HG02610 (cell line): ENCODE measurements at regions not wholly inside any gene's neighbourhood (a gene's known extent, or its start where the extent isn't known, plus 50 kb on each side); places are given as distances from the start of the nearest gene placed in this dataset.
"Not testable (repeated sequence)": the region's sequence is repeated elsewhere in the genome, so short reads cannot be mapped to it uniquely, and the experiment has no call there.

ENCODE experiments used
- ATAC-seq: cut with Tn5 transposase; IDR thresholded peaks from one replicate; pipeline ENCODE4 v1.9.1; 2021; ENCODE audit warnings: mild to moderate bottlenecking, moderate library complexity; ENCODE audit not compliant: unreplicated experiment

DNA sequence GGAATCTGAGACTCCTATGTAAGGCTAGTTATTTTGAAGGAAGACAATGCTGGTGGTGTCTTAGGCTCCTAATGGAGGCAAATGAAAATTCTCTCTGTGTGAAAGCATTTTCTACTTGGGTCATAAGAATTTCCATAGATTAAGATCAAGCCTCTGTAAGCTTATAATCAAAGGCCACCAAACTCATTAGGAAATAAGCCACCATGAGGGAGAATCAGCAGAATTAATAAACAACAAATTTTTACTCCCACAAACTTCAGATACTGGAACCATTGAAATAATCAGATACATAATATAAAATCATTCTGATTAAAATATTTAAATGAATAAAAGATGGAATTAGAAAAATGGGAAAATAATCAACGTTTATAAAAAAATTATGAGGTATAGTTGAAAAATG, 178.7 kb downstream of the NPIPA8 start:
- not testable (repeated sequence) for ATAC-seq

DNA sequence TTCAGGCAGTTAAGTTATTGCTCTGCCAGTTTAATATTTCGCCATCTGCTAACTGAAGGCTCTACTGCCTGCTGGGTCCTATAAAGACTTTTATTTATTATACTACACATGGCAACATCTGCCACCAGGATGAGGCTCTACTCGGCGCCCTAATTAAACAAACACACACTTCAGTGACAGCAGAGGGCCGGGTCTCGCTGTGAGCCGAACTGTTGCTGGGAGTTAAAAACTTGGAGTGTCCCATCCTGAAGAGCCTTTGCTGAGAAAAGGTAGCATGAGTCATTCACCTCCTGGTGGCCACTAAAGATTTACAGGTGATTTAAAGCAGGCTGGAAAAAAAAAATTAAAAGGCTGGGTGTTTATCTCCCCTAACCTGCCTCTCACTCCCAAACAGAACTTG, 183.7 kb downstream of the NPIPA8 start:
- not testable (repeated sequence) for ATAC-seq

DNA sequence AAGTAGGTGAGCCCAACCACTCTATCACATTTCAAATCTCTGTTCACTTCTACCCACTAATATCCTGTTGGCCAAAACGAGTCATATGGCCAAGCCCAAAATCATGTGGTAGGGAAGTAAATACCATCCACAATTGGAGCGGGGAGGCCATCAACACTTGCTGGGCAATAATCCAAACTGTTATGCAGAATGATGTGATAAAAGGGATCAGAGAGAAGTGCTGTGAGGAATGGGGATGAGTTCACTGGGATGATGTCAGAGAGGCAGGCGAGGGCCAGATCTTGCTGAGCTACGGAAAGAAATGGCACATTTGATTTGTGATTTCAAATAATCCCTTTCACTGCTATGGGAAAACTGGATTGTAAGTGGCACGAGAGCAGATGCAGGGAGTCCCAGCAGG, 188.4 kb downstream of the NPIPA8 start:
- not testable (repeated sequence) for ATAC-seq

DNA sequence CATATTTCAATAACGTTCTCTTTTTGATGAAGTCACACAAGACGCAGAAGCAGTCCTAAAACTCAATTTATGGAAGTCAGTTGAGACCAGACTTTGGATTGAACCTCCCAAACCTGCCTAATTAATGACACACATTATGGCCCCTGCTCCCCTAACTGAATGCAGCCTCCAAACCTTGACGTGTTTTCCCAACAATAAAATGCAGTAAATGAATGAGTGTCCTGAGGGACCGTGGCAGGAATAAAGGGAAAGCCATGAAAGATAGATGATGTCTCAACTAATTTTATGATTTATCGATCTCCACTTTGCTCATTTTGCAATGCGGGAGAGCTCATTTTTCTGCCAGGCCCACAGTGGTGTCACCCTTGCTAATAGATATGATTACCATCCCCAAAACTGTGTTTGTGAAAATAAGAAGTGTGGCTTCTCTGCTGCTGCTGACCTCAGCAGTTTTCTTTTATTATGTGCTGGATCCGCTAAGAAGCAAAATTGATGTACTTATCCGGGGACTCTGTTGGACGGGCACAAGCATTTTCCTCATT, 189.9 kb downstream of the NPIPA8 start:
- ATAC-seq, result not testable (repeated sequence)

DNA sequence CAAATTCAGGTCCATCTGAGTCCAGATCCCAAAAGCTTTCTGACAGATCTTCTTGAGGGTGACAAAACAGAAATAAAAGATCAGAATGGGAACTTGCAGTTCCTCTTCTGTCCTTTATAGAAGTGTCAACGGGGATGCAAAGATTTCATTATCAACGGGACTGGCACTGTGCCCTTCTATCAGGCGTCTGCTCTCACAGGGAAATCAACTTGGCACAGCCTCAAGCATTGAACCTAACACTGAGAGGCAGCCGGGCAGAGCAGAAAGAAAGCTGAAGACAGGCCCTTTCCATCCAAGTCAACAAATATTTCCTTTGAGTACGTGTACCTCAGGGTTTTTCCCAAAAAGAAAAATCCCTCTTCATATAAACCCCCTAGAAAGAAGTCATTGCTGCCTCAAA, 194.5 kb downstream of the NPIPA8 start:
- ATAC-seq, result not testable (repeated sequence)

DNA sequence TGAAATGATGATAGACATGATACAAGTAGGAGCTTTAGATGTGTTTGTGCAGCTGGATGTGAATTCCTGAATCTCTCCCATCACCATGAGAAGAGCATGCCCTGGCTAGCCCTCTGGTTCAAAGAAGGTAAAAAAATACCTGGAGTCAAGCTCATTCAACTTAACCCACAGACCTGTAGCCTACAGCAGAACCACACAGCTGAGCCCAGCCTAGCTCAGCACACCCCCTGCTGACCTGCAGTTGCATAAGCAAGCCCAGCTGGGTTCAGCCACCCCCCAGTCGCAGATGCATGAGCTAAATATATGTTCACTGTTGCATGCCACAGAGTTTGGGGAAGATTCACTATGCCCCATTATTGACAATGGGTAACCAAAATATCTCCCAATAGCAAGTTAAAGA, 200.2 kb downstream of the NPIPA8 start:
- ATAC-seq, result not testable (repeated sequence)

DNA sequence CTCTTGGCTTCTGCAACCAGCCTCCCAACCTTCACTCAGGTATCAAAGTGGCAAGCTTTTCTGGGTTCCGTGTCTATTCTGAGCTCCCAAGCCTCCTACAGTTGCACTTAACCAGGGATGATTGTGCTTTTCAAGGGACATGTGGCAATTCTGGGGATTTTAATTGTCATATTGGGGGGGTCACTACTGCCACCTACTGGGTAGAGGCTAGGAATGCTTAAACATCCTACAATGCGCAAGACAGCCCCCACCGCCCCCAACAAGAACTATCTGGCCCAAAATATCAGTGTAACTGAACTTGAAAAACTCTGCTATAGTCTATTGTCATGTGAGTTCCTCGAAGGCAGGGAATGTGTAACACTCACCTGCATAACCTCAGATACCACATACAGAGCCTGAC, 201.5 kb downstream of the NPIPA8 start:
- ATAC-seq, result not testable (repeated sequence)

DNA sequence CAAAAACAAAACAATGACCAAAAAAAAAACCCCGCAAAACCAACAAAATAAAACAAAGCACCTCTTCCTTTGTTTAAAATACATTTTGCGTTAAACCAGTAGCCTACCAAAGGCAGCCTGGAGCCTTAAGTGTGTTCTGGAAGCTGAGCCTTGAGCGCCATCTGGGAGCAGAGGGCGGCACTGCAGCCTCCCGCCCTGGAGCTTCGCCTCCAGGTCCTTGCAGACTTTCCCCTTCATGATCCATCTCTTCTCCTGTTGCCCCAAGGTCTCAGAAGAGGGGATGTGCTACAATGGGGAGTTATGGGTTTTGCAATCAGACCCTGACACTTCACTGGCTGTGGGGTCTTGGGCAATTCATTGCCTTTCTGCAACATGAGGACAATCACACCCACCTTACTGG, 204.9 kb downstream of the NPIPA8 start:
- not testable (repeated sequence) for ATAC-seq

DNA sequence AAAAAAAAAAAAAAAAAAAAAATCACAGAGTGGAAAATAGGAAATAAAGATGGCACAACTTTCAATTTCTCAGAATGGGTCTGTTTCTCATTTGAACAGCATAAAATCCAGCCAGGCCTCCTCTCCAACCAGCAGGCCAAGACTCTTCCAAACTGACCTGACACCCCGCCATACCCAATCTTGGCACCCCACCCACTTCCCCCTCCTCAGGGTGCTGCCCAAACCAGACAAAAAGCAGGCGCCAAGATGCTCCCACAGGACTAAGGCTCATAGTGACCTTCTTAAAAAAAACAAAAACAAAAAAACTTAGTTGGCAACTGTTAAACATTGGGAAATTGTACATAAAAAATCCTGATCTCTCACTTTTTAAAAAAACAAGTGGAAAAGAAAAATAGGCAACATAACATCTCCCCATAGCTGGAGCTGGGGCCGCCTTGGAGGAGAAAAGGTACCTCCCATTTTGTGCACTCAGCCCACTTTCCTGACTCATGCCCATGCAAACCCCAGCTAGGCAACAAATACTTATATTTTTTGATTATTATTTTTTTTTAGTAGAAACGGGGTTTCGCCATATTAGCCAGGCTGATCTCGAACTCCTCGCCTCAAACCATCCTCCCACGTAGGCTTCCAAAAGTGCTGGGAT, 205.9 kb downstream of the NPIPA8 start:
- ATAC-seq, result not testable (repeated sequence)

DNA sequence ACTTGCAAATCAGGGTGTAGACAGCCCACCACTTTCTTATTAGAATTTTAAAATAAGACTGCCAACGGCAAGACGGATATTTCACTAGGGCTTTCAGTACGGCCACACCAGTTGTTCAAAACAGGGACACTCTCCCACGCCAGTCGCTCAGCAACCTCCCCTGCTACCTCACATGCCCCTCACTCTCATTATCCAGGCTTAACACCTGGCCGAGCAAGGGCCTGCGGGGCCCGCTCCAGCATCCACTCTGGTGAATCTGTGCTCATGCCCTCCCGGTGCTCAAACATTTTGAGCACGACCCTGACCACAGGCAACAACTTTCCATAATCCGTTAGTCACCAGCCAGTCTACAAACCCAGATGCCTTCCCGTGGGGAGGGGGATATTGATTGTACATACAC, 209.5 kb downstream of the NPIPA8 start:
- not testable (repeated sequence) for ATAC-seq

DNA sequence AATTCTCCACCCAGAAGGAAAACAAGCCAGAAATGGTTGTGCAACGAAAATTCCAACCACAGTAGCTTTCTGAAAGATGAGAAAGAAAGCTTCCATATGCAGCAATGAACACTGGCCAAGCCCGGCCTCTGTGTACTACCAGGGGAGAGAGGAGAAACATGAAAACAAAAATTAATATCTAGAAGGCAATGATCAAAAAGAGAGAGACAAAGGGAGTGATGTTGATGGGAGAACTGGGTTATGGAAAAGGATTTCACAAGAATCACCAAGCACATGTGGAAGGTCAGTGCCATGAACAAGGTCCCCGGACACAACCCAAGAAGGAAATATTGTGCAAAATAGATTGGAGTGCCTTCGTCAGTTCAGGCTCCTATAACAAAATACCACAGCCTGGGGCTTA, 217.4 kb downstream of the NPIPA8 start:
- ATAC-seq, result not testable (repeated sequence)

DNA sequence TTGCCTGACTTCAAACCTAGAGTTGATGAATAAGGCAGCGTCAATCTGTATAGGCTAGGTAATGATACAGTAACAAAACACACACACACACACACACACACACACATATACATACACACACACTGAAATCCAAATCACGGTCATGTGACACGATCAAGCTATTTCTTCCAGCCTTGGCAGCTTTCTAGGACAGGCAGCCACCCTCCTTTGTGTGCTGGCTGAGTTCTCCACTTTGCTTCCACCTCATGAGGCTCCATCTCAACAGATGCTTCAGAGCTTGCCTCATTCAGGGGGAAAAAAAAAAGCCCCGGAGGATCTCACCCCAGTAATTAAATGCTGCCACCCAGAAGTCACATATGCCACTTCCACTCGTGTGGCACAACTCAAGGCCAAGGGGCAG, 217.9 kb downstream of the NPIPA8 start:
- not testable (repeated sequence) for ATAC-seq

DNA sequence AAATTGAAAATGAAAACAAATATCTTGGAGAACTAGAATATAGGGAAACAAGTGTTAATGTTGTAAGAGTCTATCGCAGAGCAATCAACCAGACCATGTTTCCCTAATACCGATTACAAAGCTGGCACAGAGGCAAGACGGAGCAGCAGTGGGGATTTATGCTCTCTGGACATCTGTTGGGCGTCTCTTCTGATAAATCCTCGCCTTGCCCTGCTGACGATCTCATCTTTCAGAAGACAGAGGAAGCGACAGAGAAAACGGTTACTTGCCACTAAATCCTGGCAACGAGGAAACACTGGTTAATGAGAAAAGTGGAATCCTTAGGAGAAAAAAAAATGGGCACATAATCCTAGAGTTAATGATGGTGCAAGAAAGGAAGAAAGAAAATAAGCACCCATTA, 218.5 kb downstream of the NPIPA8 start:
- not testable (repeated sequence) for ATAC-seq

DNA sequence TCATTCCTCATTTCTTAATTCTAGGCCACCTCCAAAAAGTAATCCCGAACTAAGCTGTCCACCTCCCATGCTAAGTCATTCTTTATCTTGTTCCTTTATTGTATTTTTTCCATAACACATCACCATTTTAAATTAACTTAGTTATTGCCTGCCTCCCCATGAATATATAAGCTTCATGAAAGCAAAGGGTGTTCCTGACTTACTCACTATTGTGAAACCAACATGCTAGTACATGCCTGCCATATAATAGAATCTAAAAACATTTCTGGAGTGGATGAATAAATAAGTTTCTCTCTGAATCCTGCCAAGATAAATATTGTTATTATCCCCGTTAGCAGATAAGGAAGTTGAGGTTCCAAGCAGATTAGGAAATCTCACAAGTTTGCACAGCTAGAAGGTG, 232.1 kb downstream of the NPIPA8 start:
- ATAC-seq, result not testable (repeated sequence)

DNA sequence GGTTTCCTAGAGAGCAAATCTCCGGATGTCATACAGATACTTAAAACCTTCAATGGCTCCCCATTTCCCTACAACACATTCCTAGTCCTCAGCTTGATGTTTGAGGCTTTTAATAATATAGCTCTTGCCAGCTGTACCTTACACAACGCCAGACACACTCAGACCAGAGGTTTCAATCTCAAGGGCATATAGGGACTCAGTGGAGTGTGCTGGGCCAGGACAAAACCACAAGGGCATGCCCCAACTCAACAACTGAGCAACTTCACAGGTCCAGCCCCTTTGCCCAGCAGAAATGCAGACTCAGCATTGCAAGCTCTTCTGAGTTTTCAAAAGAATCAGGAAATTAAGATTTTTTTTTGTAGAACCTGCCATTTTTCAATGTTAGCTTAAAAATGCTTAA, 235.5 kb downstream of the NPIPA8 start:
- not testable (repeated sequence) for ATAC-seq

DNA sequence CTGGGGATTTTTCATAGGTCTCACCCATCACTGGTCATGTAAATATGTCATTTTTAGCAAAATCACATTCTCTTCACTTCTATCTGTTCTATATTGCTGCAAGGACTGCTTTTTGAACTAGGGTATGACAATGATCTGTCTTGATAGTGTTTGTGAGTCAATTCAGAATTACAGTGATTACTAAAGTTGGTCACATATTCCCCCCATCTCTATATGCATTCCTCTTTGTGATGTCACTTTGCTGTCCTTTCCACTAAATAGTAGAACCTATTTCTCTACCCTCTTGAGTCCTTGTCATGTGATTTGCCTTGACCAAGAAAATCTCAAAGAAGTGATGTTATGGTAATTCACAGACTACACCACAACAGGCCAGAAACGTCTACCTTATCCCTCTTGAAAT, 243.9 kb downstream of the NPIPA8 start:
- ATAC-seq, result not testable (repeated sequence)

DNA sequence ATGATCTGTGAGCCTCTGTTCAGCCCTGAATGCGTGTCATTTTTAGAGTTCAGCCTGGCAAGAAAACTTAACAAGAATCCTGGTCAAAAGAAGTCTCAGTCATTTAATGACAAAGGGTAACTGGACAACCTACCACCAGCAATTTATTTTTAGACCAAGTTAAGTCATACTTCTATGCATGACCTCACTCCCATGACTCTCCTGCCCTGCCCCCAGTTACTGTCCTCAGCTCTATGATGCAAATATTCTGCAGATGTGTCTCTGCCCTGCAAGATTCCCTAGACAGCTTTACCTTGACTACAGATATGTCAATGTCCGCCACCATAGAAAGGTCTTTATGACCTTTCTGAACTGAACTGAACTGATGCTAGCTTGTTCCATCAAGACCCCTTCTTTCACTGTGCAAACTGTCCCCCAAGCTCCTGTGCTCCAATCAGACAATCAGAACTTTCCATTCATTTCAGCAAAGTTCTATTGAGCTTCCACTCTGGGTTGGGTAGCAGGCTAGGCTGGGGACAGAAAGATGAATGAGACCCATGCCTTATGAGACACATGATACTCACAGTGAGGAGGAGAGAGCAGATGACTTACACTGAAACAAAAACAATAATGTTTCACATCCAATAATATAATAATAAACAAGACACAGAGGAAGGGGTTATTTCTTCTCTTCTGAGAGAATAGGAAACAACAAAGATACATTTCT, 255.7 kb downstream of the NPIPA8 start:
- ATAC-seq, result not testable (repeated sequence)

DNA sequence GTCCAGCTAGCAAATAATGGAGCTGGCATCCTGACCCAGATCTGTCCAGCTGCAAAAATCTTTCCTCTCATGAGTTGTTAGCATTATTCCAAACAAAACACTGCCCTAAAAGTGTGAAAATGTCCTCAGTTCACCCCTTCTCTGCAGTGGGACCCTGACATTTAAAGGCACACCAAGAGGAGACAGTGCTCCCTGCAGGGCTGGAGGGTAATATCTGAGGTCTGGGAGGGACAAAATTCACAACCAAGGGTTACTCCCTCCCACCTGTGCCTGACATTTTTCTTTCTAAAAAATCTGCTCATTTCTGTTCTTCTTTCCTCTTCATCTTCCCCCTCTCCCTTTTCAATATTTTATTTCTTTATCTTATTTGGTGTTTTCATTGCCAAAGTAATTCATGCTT, 258.6 kb downstream of the NPIPA8 start:
- not testable (repeated sequence) for ATAC-seq

DNA sequence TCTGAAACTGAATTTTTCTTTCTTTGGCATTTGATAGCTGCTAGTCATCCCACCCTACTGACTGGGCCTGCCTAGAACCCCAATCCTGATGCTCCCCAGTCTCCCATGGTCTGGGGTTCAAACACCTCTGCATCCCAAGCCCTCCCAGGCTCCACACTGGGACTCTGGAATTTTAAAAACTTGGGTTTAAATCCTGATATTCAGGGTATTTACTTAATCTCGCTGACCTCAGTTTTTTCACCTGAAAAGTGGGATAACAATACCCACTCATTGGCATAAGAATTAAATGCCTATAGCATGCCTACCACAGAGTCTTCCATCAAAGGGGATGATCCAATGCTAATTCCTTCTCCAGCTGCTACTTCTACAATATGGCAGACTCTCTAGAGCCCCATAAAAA, 264.4 kb downstream of the NPIPA8 start:
- ATAC-seq, result no peak

DNA sequence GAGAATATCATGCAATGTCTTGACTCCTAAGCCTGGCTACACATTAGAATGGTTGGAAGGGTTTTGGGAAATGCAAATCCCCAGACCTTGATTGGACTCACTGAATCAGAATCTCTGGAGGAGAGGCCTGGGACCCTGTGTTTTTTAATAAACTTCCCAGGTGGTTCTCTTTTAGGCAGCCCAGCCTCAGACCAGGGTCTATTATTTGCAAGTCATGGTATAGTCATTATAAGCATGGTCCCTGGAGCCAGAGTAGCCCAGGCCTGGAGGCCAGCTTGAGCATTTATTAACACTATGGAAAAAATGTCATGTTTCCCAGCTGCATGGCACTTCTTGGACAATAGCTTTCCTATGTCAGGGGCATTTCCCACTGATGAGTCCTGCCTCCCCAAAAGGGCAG, 266.9 kb downstream of the NPIPA8 start:
- no peak for ATAC-seq

DNA sequence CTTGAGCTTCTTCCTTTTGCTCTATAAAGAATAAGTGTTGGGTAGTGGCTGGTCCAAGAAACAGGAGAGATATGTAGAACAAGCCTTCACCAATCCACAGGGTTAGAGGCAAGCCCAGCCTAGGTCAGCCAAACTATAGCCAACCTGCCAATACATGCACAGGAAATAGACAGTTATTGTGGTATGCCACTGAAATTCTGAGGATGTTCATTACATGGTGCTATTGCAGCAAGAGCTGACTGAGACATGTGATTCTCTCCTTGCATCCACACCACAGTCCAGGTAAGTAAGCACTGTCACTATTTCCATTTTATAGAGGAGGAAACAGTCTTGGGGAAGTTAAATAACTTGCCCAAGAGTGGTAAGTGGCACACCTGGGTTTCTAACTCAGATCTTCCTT, 268.1 kb downstream of the NPIPA8 start:
- no peak for ATAC-seq

DNA sequence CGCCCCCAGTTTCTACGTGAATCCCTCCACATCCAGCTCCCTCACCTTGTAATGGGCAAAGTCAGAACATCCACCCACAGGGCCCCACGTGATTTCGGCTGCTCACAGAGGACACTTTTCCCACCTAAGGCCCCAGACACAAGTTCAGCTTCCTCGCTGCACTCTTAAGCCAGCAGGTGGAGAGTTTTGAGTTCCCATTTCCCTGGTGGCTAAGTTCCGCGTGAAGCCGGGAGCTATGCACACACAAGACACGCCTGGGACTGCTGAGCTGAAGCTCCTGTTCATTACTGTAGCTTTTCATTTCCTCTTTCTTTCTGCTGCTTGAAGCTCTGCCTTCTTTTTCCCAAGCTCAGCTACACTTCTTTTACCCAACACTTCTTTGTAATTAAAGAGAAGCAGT, 273.8 kb downstream of the NPIPA8 start:
- ATAC-seq, result no peak
